Suprapubic skin (tissue), 3 donors: ENCODE measurements at regions not wholly inside any gene's neighbourhood (a gene's known extent, or its start where the extent isn't known, plus 50 kb on each side); places are given as distances from the start of the nearest gene placed in this dataset.

Experiments used
- CTCF ChIP-seq, 2 donors: fragments of 200-600 bp in 1 of 2; fragments of 450-650 bp in 1 of 2; sonication (generic) in 1 of 2; IDR thresholded peaks; one replicate each; pipeline ENCODE4 v1.5.1; 2016 to 2019; ENCODE audit warnings: antibody characterized with exemption in 2 of 2, mild to moderate bottlenecking in 1 of 2, moderate library complexity in 1 of 2
- POLR2A ChIP-seq, 2 donors: fragments of 450-650 bp; IDR thresholded peaks; one replicate each; pipeline ENCODE4 v1.6.1; 2017; ENCODE audit warnings: antibody characterized with exemption in 2 of 2, mild to moderate bottlenecking in 2 of 2, moderate library complexity in 2 of 2

GRCh38 chr11:122375687-122376399 lies 259.8 kb upstream of the BLID start:
- no peak for TF ChIP-seq CTCF (IDR thresholded peaks at IDR 0.05)
- no peak for TF ChIP-seq POLR2A (IDR thresholded peaks at IDR 0.05)
